Right lobe of liver (tissue), 6 donors: ENCODE measurements at regions not wholly inside any gene's neighbourhood (a gene's known extent, or its start where the extent isn't known, plus 50 kb on each side); places are given as distances from the start of the nearest gene placed in this dataset.
"Not testable (repeated sequence)": the region's sequence is repeated elsewhere in the genome, so short reads cannot be mapped to it uniquely, and the experiment has no call there.

Experiments
- ATAC-seq, 4 donors: fragments of 200-7000 bp; cut with Tn5 transposase; one replicate each; pipeline ENCODE4 v1.9.1; 2020; ENCODE audit warnings: mild to moderate bottlenecking in 4 of 4, moderate library complexity in 4 of 4
- DNase-seq, 3 donors: peaks; one replicate each; pipeline ENCODE4 v3.0.0-alpha.2; 2020
- H3K27ac ChIP-seq, 3 donors: fragments of 200-600 bp; one replicate each; pipeline ENCODE4 v1.8.0; 2022
- H3K27me3 ChIP-seq, 2 donors: fragments of 200-600 bp; one replicate each; pipeline ENCODE4 v1.8.0; 2022
- H3K36me3 ChIP-seq, 4 donors: fragments of 200-600 bp; sonication (generic) in 1 of 4; one replicate each; pipeline versions ENCODE4 v1.5.1 to v1.8.0; 2017 to 2022; ENCODE audit warnings: control low read depth in 1 of 4
- H3K4me1 ChIP-seq, 4 donors: fragments of 200-600 bp; sonication (generic) in 1 of 4; one replicate each; pipeline versions ENCODE4 v1.5.1 to v1.8.0; 2017 to 2022; ENCODE audit warnings: control low read depth in 1 of 4
- H3K4me3 ChIP-seq, 3 donors: fragments of 200-600 bp; one replicate each; pipeline ENCODE4 v1.8.0; 2022
- H3K9me3 ChIP-seq, 4 donors: fragments of 200-600 bp; sonication (generic) in 1 of 4; one replicate each; pipeline versions ENCODE4 v1.5.1 to v1.8.0; 2017 to 2022; ENCODE audit warnings: control low read depth in 1 of 4
- CTCF ChIP-seq, 4 donors: fragments of 200-600 bp in 3 of 4; fragments of 450-650 bp in 1 of 4; IDR thresholded peaks; one replicate each; pipeline versions ENCODE4 v1.5.1 to v1.8.0; 2016 to 2022; ENCODE audit warnings: antibody characterized with exemption in 4 of 4, mild to moderate bottlenecking in 2 of 4
- POLR2A ChIP-seq: fragments of 450-650 bp; IDR thresholded peaks from one replicate; pipeline ENCODE4 v1.6.1; 2017; ENCODE audit warnings: antibody characterized with exemption, mild to moderate bottlenecking
- WGBS: methylation state at CpG from one replicate; pipeline ENCODE4 v1.1.6; 2018; ENCODE audit warnings: low coverage, low lambda C conversion rate; ENCODE audit not compliant: insufficient coverage; ENCODE audit errors: missing lambda C conversion rate; 5-methylcytosine and 5-hydroxymethylcytosine counted together
- intact Hi-C, 2 donors: fragments of 100-400 bp; cut with DNase I; formaldehyde crosslinking; loops; one replicate each; pipeline versions ENCODE4 v1.11.2 to v1.14.1; 2022
- donor health status: DM: no; HTN: yes; CAD: no.
- donor health status: DM: no; HTN: no; CAD: no.
- donor health status: DM: no; HTN: no; CAD: no.
- donor health status: DM: no; HTN: yes; CAD: no.
- donor health status: DM: no; HTN: yes; CAD: no.

- WGBS, result 50% methylated on average over 6 of the region's 6 CpGs
- Histone ChIP-seq H3K9me3 (no peaks in the 10 kb centered on the region), H3K27ac (no peak overlapping the region), H3K27me3 (no peaks in the 10 kb centered on the region), H3K4me3 (no peak overlapping the region), H3K4me1 (no peaks in the 10 kb centered on the region), H3K36me3 (no peaks in the 10 kb centered on the region)
- ATAC-seq (peak; percentile 83 to 97 (median 85)), DNase-seq (no peak)
- intact Hi-C loops, result no loop called here
- TF ChIP-seq POLR2A (no peak), CTCF (IDR thresholded peaks at IDR 0.05) (no peak)
Observed at GRCh38 chr18:68177807-68178702, 536.9 kb downstream of the TMX3 start.

- Histone ChIP-seq H3K9me3 (no peaks in the 10 kb centered on the region), H3K27me3 (no peaks in the 10 kb centered on the region), H3K4me1 (no peaks in the 10 kb centered on the region), H3K36me3 (no peaks in the 10 kb centered on the region), H3K4me3 (no peak overlapping the region), H3K27ac (no peak overlapping the region)
- DNase-seq (no peak), ATAC-seq (no peak)
- intact Hi-C loops, result no loop called here
- TF ChIP-seq POLR2A (no peak), CTCF (IDR thresholded peaks at IDR 0.05) (no peak)
Observed at GRCh38 chr18:68176901-68177300, 538.0 kb downstream of the TMX3 start.

- intact Hi-C loops, result no loop called here
- Histone ChIP-seq H3K4me1 (no peaks in the 10 kb centered on the region), H3K9me3 (no peaks in the 10 kb centered on the region), H3K27me3 (no peaks in the 10 kb centered on the region), H3K27ac (no peak overlapping the region), H3K4me3 (no peak overlapping the region), H3K36me3 (no peaks in the 10 kb centered on the region)
- WGBS, result 64% methylated on average over 13 of the region's 17 CpGs
- no peak for DNase-seq
- no peak for TF ChIP-seq CTCF (IDR thresholded peaks at IDR 0.05)
- no peak for TF ChIP-seq POLR2A
- no peak for ATAC-seq
Observed at GRCh38 chr18:68172842-68173549, 541.9 kb downstream of the TMX3 start.

- ATAC-seq (no peak), DNase-seq (no peak)
- WGBS, result 37% methylated on average over 4 of the region's 4 CpGs
- no peaks in the 10 kb centered on the region for H3K36me3 ChIP-seq
- H3K4me3 ChIP-seq, result no peak overlapping the region
- no peaks in the 10 kb centered on the region for H3K9me3 ChIP-seq
- H3K27me3 ChIP-seq, result no peaks in the 10 kb centered on the region
- H3K27ac ChIP-seq, result no peak overlapping the region
- intact Hi-C loops, result no loop called here
- no peaks in the 10 kb centered on the region for H3K4me1 ChIP-seq
- TF ChIP-seq POLR2A, result no peak
- no peak for TF ChIP-seq CTCF (IDR thresholded peaks at IDR 0.05)
Observed at GRCh38 chr18:68164909-68165308, 550.0 kb downstream of the TMX3 start.

GRCh38 chr18:68153821-68154220, 561.1 kb downstream of the TMX3 start:
- 64% methylated on average over 5 of the region's 5 CpGs for WGBS
- ATAC-seq, H3K4me1 ChIP-seq, H3K4me3 ChIP-seq, H3K27me3 ChIP-seq, H3K9me3 ChIP-seq, H3K36me3 ChIP-seq, H3K27ac ChIP-seq, DNase-seq, intact Hi-C loops: not testable (repeated sequence)
